KMS-11 (cell line): ENCODE measurements at regions not wholly inside any gene's neighbourhood (a gene's known extent, or its start where the extent isn't known, plus 50 kb on each side); places are given as distances from the start of the nearest gene placed in this dataset.
"Not testable (repeated sequence)": the region's sequence is repeated elsewhere in the genome, so short reads cannot be mapped to it uniquely, and the experiment has no call there.

Source experiments
- H2AFZ ChIP-seq: fragments of 200-600 bp; sonication (generic); 2 replicates; pipeline ENCODE4 v1.6.1; 2016; ENCODE audit warnings: antibody characterized with exemption, mixed run types, low read depth
- H3K27ac ChIP-seq: fragments of 200-600 bp; sonication (generic); 2 replicates; pipeline ENCODE4 v1.6.1; 2016; ENCODE audit warnings: mild to moderate bottlenecking, mixed run types
- H3K27me3 ChIP-seq: fragments of 200-600 bp; sonication (generic); 2 replicates; pipeline ENCODE4 v1.6.1; 2017; ENCODE audit warnings: mild to moderate bottlenecking, low read depth, mixed run types, moderate library complexity; ENCODE audit not compliant: insufficient read depth
- H3K36me3 ChIP-seq: fragments of 200-600 bp; sonication (generic); 2 replicates; pipeline ENCODE4 v1.6.1; 2017; ENCODE audit warnings: mild to moderate bottlenecking, mixed run types; ENCODE audit not compliant: insufficient read depth
- H3K4me1 ChIP-seq: fragments of 200-600 bp; sonication (generic); 2 replicates; pipeline ENCODE4 v1.6.1; 2016; ENCODE audit warnings: mild to moderate bottlenecking, low read depth, mixed run types; ENCODE audit not compliant: poor library complexity, severe bottlenecking
- H3K4me2 ChIP-seq: fragments of 200-600 bp; sonication (generic); 2 replicates; pipeline ENCODE4 v1.7.0; 2016; ENCODE audit warnings: mild to moderate bottlenecking, mixed run types
- H3K4me3 ChIP-seq: fragments of 200-600 bp; sonication (generic); IDR thresholded peaks from 2 replicates; pipeline ENCODE4 v1.6.1; 2017; ENCODE audit warnings: low read depth, low read length, mixed read lengths; ENCODE audit not compliant: insufficient read depth
- H3K79me2 ChIP-seq: fragments of 200-600 bp; sonication (generic); 2 replicates; pipeline ENCODE4 v1.6.1; 2016; ENCODE audit warnings: low read depth, mixed run types; ENCODE audit not compliant: insufficient read depth
- H3K9ac ChIP-seq: fragments of 200-600 bp; sonication (generic); 2 replicates; pipeline ENCODE4 v1.6.1; 2016; ENCODE audit warnings: mild to moderate bottlenecking, mixed run types
- H4K20me1 ChIP-seq: fragments of 200-600 bp; sonication (generic); 2 replicates; pipeline ENCODE4 v1.6.1; 2016; ENCODE audit warnings: mild to moderate bottlenecking, mixed run types; ENCODE audit not compliant: insufficient read depth
- TF ChIP-seq, protein P1 (sequence below): fragments of 200-600 bp; sonication (generic); conservative IDR thresholded peaks from 2 replicates; pipeline ENCODE4 v1.6.1; 2017; ENCODE audit warnings: low read depth, mild to moderate bottlenecking, antibody characterized with exemption, low read length, moderate library complexity, mixed read lengths

DNA sequence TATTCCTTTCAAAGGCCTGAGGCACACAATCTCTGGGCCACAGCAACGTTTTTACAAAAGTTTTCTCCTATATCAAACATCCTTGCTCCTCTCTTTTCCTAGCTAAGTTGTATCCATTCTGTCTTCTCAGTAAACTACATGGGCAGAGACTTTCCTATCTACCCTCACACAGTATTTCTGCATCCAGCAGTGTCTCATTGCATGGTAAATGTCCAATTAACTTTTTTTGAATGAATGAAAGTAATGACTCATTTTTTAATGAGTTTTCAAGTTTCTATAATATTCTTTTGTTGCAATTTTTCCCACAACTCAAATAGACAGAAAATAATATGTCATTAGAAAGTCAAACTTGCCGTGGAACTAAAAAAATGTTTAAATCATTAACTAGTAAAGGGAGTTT lies 688.6 kb downstream of the JRKL start:
- no peaks in the 10 kb centered on the region for H3K79me2 ChIP-seq
- no peaks in the 10 kb centered on the region for H3K4me1 ChIP-seq
- no peaks in the 10 kb centered on the region for H3K36me3 ChIP-seq
- H3K27me3 ChIP-seq = no peaks in the 10 kb centered on the region
- no peaks in the 10 kb centered on the region for H4K20me1 ChIP-seq
- TF ChIP-seq, protein P1, sequence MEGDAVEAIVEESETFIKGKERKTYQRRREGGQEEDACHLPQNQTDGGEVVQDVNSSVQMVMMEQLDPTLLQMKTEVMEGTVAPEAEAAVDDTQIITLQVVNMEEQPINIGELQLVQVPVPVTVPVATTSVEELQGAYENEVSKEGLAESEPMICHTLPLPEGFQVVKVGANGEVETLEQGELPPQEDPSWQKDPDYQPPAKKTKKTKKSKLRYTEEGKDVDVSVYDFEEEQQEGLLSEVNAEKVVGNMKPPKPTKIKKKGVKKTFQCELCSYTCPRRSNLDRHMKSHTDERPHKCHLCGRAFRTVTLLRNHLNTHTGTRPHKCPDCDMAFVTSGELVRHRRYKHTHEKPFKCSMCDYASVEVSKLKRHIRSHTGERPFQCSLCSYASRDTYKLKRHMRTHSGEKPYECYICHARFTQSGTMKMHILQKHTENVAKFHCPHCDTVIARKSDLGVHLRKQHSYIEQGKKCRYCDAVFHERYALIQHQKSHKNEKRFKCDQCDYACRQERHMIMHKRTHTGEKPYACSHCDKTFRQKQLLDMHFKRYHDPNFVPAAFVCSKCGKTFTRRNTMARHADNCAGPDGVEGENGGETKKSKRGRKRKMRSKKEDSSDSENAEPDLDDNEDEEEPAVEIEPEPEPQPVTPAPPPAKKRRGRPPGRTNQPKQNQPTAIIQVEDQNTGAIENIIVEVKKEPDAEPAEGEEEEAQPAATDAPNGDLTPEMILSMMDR = no peak
- H3K4me2 ChIP-seq = no peak overlapping the region
- H3K4me3 ChIP-seq = no peak overlapping the region
- no peak overlapping the region for H3K9ac ChIP-seq
- no peak overlapping the region for H2AFZ ChIP-seq
- H3K27ac ChIP-seq = no peak overlapping the region

DNA sequence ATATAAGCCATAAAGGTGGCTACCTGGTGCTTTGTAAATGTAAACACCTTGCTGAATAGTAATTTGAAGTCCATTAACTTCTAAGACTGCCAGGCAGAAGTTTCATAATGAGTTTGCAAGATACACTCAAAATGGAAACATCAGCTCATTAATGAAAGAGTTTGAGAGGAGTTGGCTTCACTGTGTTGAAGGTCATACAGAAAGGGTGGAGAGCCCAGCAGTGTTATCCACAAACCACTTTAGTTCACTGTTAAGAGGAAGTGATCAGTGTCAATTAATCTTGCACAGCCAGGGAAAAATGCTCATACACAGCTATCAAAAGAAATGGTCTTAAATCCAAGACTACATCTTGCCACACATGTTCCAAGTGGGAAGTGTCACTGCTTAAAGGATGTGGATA lies 689.4 kb downstream of the JRKL start:
- no peak overlapping the region for H3K27ac ChIP-seq
- H3K79me2 ChIP-seq = no peaks in the 10 kb centered on the region
- H3K4me2 ChIP-seq = no peak overlapping the region
- H4K20me1 ChIP-seq = no peaks in the 10 kb centered on the region
- no peak overlapping the region for H2AFZ ChIP-seq
- no peaks in the 10 kb centered on the region for H3K4me1 ChIP-seq
- no peaks in the 10 kb centered on the region for H3K36me3 ChIP-seq
- H3K4me3 ChIP-seq = no peak overlapping the region
- TF ChIP-seq, protein P1 = no peak
- no peak overlapping the region for H3K9ac ChIP-seq
- no peaks in the 10 kb centered on the region for H3K27me3 ChIP-seq

- H3K9ac ChIP-seq = no peak overlapping the region
- H3K36me3 ChIP-seq = no peaks in the 10 kb centered on the region
- no peak overlapping the region for H2AFZ ChIP-seq
- no peak overlapping the region for H3K4me3 ChIP-seq
- TF ChIP-seq, protein P1 = no peak
- H3K4me1 ChIP-seq = no peaks in the 10 kb centered on the region
- no peaks in the 10 kb centered on the region for H3K27me3 ChIP-seq
- H3K27ac ChIP-seq = no peak overlapping the region
- no peaks in the 10 kb centered on the region for H3K79me2 ChIP-seq
- H4K20me1 ChIP-seq = no peaks in the 10 kb centered on the region
- no peak overlapping the region for H3K4me2 ChIP-seq
These were observed 697.6 kb downstream of the JRKL start for GRCh38 chr11:97087419-97087818.

DNA sequence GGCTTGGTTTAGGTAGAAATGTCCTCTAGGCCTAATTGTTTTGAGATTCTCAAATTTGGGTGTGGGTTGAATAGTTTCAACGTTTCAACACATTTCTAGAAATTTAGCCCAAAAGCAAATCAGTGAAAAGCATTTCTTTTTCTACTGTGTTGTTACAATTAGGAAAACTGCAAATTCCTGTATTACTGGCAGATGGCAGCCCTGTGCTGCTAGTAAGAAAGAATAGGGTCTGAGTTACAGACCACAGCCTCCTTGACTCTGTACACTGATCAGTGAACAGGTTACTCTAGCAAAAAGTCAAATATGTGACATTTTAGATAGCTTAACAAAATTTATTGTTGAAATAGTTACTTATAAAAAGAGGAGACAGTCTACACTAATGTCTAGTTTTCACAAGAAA lies 703.0 kb downstream of the JRKL start:
- Histone ChIP-seq H2AFZ (no peak overlapping the region), H4K20me1 (no peaks in the 10 kb centered on the region), H3K4me2 (no peak overlapping the region), H3K79me2 (no peaks in the 10 kb centered on the region), H3K4me1 (no peaks in the 10 kb centered on the region), H3K4me3 (no peak overlapping the region), H3K36me3 (no peaks in the 10 kb centered on the region), H3K27me3 (no peaks in the 10 kb centered on the region), H3K9ac (no peak overlapping the region), H3K27ac (no peak overlapping the region)
- TF ChIP-seq, protein P1 = no peak

DNA sequence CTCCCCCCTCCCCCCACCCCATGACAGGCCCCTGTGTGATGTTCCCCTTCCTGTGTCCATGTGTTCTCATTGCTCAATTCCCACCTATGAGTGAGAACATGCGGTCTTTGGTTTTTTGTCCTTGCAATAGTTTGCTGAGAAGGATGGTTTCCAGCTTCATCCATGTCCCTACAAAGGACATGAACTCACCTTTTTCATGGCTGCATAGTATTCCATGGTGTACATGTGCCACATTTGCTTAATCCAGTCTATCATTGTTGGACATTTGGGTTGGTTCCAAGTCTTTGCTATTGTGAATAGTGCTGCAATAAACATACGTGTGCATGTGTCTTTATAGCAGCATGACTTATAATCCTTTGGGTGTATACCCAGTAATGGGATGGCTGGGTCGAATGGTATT lies 712.4 kb downstream of the JRKL start:
- H2AFZ ChIP-seq, H4K20me1 ChIP-seq, H3K27ac ChIP-seq, H3K4me1 ChIP-seq, H3K9ac ChIP-seq, H3K79me2 ChIP-seq, H3K4me2 ChIP-seq, H3K36me3 ChIP-seq, H3K27me3 ChIP-seq, H3K4me3 ChIP-seq: not testable (repeated sequence)
